ENCODE measurements at regions not wholly inside any gene's neighbourhood (a gene's known extent, or its start where the extent isn't known, plus 50 kb on each side); places are given as distances from the start of the nearest gene placed in this dataset.

- POLR2A ChIA-PET = no interaction called here
- CTCF ChIA-PET = no interaction called here
- TF ChIP-seq CTCF (IDR thresholded peaks at IDR 0.05; ENCODE audit: insufficient read depth, low read length, missing control alignments) = no peak
- H3K4me3 ChIP-seq (ENCODE audit: low read depth, low read length) = no peak overlapping the region
- DNase-seq (ENCODE audit: low read depth, low spot score) = no peak
Observed at GRCh38 chr14:62304257-62304656, 542.0 kb downstream of the SNAPC1 start.

GRCh38 chr14:62307844-62308243 is 545.6 kb downstream of the SNAPC1 start:
- no peak for TF ChIP-seq CTCF (IDR thresholded peaks at IDR 0.05; ENCODE audit: insufficient read depth, low read length, missing control alignments)

GRCh38 chr14:62308316-62308715 is 546.1 kb downstream of the SNAPC1 start:
- ChIA-PET POLR2A (no interaction called here), CTCF (no interaction called here)
- H3K4me3 ChIP-seq (ENCODE audit: low read depth, low read length) = no peak overlapping the region
- TF ChIP-seq CTCF (IDR thresholded peaks at IDR 0.05; ENCODE audit: insufficient read depth, low read length, missing control alignments) = no peak
- DNase-seq (ENCODE audit: low read depth, low spot score) = no peak

More at GRCh38 chr14:62307844-62308243, 545.6 kb downstream of the SNAPC1 start:
- ChIA-PET POLR2A (no interaction called here), CTCF (no interaction called here)
- H3K4me3 ChIP-seq (ENCODE audit: low read depth, low read length) = no peak overlapping the region
- no peak for DNase-seq (ENCODE audit: low read depth, low spot score)

- POLR2A ChIA-PET = no interaction called here
- no peak for TF ChIP-seq CTCF (IDR thresholded peaks at IDR 0.05; ENCODE audit: insufficient read depth, low read length, missing control alignments)
- no peak for DNase-seq (ENCODE audit: low read depth, low spot score)
- H3K4me3 ChIP-seq (ENCODE audit: low read depth, low read length) = no peak overlapping the region
- CTCF ChIA-PET = no interaction called here
Observed at GRCh38 chr14:62308891-62309290, 546.7 kb downstream of the SNAPC1 start.

- POLR2A ChIA-PET = no interaction called here
Observed at GRCh38 chr14:62313212-62313611, 551.0 kb downstream of the SNAPC1 start.

GRCh38 chr14:62314221-62314620 is 552.0 kb downstream of the SNAPC1 start:
- TF ChIP-seq CTCF (IDR thresholded peaks at IDR 0.05; ENCODE audit: insufficient read depth, low read length, missing control alignments) = no peak
- ChIA-PET CTCF (no interaction called here), POLR2A (no interaction called here)
- DNase-seq (ENCODE audit: low read depth, low spot score) = no peak
- no peak overlapping the region for H3K4me3 ChIP-seq (ENCODE audit: low read depth, low read length)

More at GRCh38 chr14:62313212-62313611, 551.0 kb downstream of the SNAPC1 start:
- DNase-seq (ENCODE audit: low read depth, low spot score) = no peak
- H3K4me3 ChIP-seq (ENCODE audit: low read depth, low read length) = no peak overlapping the region
- no peak for TF ChIP-seq CTCF (IDR thresholded peaks at IDR 0.05; ENCODE audit: insufficient read depth, low read length, missing control alignments)
- CTCF ChIA-PET = no interaction called here
